Mesothelial cell of epicardium (in vitro differentiated cells): ENCODE measurements at regions not wholly inside any gene's neighbourhood (a gene's known extent, or its start where the extent isn't known, plus 50 kb on each side); places are given as distances from the start of the nearest gene placed in this dataset.

Experiments used
- DNase-seq, 2 experiments: peaks; one replicate each; pipeline ENCODE4 v3.0.0; 2021; ENCODE audit warnings: low spot score in 2 of 2; ENCODE audit not compliant: unreplicated experiment in 2 of 2
- H3K27ac Mint-ChIP-seq: 2 replicates; pipeline ENCODE4 v1.8.0; 2021; ENCODE audit warnings: mixed read lengths
- H3K27me3 Mint-ChIP-seq: 2 replicates; pipeline ENCODE4 v1.8.0; 2021; ENCODE audit warnings: low read depth, mixed read lengths
- H3K36me3 Mint-ChIP-seq: 2 replicates; pipeline ENCODE4 v1.8.0; 2021; ENCODE audit warnings: mixed read lengths
- H3K4me1 Mint-ChIP-seq: 2 replicates; pipeline ENCODE4 v1.8.0; 2021; ENCODE audit warnings: mixed read lengths
- H3K4me3 Mint-ChIP-seq: 2 replicates; pipeline ENCODE4 v1.8.0; 2021; ENCODE audit warnings: mild to moderate bottlenecking, moderate library complexity, mixed read lengths
- H3K9me3 Mint-ChIP-seq: 2 replicates; pipeline ENCODE4 v1.8.0; 2021; ENCODE audit warnings: mixed read lengths
- TF ChIP-seq, protein P1 (sequence below): fragments of 200-600 bp; sonication (generic); IDR thresholded peaks from one replicate; pipeline ENCODE4 v1.5.0; 2021; ENCODE audit warnings: antibody characterized with exemption; ENCODE audit not compliant: unreplicated experiment

DNA sequence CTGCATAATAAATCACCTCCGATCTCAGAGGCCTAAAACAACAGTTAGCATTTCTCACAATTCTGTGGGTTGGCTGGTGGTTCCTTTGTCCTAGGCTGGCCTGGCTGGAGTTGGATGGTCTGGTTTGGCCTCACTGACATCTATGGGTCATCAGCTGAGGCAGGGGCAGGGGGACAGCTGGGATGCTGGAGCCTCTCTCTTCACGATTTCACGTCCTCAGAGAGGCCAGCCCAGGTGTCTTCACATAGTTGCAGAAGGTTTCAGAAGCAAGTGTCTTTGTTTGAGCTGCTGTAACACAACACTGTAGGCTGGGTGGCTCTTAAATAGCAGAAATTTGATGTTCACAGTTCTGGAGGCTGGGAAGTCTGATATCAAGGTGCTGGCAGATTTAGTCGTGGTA is 155.5 kb upstream of the CACNA1E start:
- TF ChIP-seq, protein P1, sequence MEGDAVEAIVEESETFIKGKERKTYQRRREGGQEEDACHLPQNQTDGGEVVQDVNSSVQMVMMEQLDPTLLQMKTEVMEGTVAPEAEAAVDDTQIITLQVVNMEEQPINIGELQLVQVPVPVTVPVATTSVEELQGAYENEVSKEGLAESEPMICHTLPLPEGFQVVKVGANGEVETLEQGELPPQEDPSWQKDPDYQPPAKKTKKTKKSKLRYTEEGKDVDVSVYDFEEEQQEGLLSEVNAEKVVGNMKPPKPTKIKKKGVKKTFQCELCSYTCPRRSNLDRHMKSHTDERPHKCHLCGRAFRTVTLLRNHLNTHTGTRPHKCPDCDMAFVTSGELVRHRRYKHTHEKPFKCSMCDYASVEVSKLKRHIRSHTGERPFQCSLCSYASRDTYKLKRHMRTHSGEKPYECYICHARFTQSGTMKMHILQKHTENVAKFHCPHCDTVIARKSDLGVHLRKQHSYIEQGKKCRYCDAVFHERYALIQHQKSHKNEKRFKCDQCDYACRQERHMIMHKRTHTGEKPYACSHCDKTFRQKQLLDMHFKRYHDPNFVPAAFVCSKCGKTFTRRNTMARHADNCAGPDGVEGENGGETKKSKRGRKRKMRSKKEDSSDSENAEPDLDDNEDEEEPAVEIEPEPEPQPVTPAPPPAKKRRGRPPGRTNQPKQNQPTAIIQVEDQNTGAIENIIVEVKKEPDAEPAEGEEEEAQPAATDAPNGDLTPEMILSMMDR: no peak
- Mint-ChIP-seq H3K27ac (no peak overlapping the region), H3K9me3 (no peaks in the 10 kb centered on the region), H3K4me1 (no peaks in the 10 kb centered on the region), H3K27me3 (peaks cover 55% of the 10 kb centered on the region), H3K36me3 (no peaks in the 10 kb centered on the region), H3K4me3 (no peak overlapping the region)
- no peak for DNase-seq

DNA sequence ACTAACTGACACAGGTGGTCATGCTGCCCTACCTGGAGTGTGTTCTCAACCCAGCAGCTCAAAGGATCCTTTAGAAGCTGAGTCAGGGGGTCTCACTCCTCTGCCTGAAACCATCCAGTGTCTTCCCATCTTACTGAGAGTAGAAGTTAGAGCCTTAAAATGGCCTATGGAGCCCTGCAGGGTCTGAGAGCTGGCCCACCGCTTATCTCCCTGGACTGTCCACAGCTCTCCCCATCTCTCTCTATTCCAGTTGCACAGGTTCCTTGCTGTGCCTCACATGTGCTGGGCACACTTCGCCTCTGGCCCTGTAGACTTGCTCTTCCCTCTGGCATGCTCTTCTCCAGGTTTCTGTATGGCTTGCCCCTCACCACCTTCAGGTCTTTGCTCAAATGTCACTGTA is 148.6 kb upstream of the CACNA1E start:
- no peaks in the 10 kb centered on the region for H3K36me3 Mint-ChIP-seq
- H3K9me3 Mint-ChIP-seq: peaks cover 21% of the 10 kb centered on the region
- DNase-seq: no peak
- H3K27ac Mint-ChIP-seq: no peak overlapping the region
- H3K27me3 Mint-ChIP-seq: peaks cover 8% of the 10 kb centered on the region
- TF ChIP-seq, protein P1: no peak
- no peaks in the 10 kb centered on the region for H3K4me1 Mint-ChIP-seq
- H3K4me3 Mint-ChIP-seq: no peak overlapping the region

DNA sequence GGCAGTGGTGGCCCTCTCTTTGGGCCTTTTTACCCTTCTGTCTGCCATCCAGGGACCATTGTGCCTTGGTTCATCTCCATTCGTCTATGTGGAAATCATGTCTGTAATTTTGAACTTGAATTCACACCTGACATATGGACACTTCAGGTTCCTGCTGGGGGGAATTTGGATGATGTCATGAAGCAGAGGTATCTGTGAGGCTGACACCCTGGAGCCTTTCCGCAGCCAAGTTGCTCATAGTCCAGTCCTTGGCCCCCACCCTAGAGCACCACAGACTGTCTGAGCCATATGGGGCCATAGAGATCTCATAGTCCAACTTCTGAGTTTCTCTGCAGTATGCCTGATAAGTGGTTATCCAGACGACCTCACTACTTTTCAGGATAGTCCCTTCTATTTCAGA is 147.7 kb upstream of the CACNA1E start:
- Mint-ChIP-seq H3K27ac (no peak overlapping the region), H3K4me3 (no peak overlapping the region), H3K4me1 (no peaks in the 10 kb centered on the region), H3K27me3 (peaks cover 3% of the 10 kb centered on the region), H3K36me3 (no peaks in the 10 kb centered on the region), H3K9me3 (peaks cover 21% of the 10 kb centered on the region)
- DNase-seq: no peak
- TF ChIP-seq, protein P1: no peak

DNA sequence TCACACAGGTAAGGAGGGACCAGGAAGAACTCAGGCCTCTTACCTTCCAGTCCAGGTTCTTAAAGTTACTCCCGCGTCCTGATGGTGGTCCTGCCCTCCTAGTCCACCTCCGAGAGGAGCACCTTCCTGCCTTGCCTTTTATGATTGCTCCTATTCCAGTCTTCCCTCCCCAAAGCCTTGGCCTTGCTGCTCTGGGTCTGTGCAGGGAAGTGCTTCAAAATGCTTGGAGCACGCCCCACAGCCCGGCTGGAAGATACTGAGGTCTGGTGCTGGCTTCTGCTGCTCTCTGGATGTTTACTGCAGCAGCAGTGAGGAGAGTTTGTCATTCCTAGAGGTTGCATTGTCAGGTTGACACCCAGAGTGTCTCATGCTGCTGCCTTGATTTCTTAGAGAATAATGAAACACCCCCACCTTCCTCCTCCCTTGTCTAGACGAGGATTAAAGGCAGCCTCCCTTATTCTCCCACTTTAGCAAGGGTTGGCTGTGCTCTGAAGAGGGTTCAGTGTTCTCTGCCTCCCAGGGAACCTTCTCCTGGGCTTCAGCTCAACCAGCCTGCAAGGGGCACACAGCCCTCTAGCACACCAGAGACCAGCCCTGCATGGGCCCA is 142.2 kb upstream of the CACNA1E start:
- no peak for DNase-seq

DNA sequence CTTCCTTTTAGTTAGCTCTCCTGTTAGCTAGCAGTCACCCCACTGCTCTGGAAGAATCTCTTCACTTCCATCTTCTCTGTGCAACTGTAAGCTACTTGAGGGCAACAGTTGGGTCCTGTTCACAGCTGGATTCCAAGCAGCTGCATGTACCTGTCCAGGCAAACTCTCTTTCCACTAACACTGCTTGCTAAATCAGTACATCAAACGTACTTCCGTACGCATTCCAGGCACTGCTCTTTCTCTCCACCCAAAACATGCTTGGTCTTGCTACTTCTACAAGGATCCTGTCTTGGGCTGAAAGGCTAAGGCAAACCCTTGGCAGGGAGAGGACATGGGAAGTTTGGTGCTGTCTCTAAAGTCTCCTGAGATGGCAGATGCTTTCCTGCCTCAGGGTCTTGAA is 139.2 kb upstream of the CACNA1E start:
- Mint-ChIP-seq H3K36me3 (no peaks in the 10 kb centered on the region), H3K9me3 (peaks cover 4% of the 10 kb centered on the region), H3K27me3 (peaks cover 61% of the 10 kb centered on the region), H3K27ac (no peak overlapping the region), H3K4me1 (no peaks in the 10 kb centered on the region), H3K4me3 (no peak overlapping the region)
- TF ChIP-seq, protein P1: no peak
- no peak for DNase-seq

More for the DNA sequence above, 142.2 kb upstream of the CACNA1E start:
- H3K27me3 Mint-ChIP-seq: peaks cover 38% of the 10 kb centered on the region
- no peak overlapping the region for H3K4me3 Mint-ChIP-seq
- no peak overlapping the region for H3K27ac Mint-ChIP-seq
- H3K4me1 Mint-ChIP-seq: no peaks in the 10 kb centered on the region
- TF ChIP-seq, protein P1: no peak
- H3K36me3 Mint-ChIP-seq: no peaks in the 10 kb centered on the region
- H3K9me3 Mint-ChIP-seq: peaks cover 21% of the 10 kb centered on the region

DNA sequence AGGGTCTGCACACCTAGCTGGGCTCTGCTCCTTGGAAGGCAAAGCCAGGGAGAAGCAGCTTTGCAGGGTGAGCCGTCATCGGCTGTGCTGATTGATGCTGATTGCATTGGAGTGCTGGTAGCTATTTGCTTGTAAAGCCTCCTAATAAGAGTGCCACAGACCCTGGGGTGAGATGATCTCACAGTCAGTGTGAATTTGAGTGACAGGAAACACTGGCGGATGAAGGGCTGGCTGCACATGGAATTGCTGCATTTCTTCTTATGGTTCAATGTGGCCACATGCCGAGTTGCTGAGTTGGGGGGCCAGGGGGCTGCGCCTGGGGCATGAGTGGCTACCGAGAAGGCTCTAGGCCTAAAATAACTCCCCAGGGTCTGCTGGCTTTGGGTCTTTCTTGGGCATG is 138.2 kb upstream of the CACNA1E start:
- Mint-ChIP-seq H3K27me3 (peaks cover 61% of the 10 kb centered on the region), H3K36me3 (no peaks in the 10 kb centered on the region), H3K9me3 (no peaks in the 10 kb centered on the region), H3K4me1 (no peaks in the 10 kb centered on the region), H3K27ac (no peak overlapping the region), H3K4me3 (no peak overlapping the region)
- DNase-seq: no peak
- TF ChIP-seq, protein P1: no peak
